ENCODE measurements at regions not wholly inside any gene's neighbourhood (a gene's known extent, or its start where the extent isn't known, plus 50 kb on each side); places are given as distances from the start of the nearest gene placed in this dataset.

DNA sequence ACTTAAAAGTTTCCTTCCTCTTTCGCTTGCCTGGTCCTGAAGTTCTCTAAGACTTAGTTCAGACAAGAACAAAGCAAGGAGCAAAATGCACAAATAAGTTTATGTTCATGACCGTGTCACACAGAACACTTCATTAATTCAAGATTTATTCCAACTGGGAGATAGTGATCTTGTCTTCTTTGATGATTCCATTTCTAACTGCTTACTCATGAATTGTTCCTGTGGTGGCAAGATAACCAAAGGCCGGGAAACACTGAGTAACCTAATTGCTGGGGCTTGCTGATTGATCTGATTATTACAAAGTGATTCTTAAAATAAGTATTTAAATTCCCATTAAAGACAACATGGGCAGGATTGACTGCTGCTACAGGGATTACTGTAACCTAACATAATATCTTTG, 1462.9 kb upstream of the RAG2 start:
- FAIRE-seq = no peak
- TF ChIP-seq POLR2AphosphoS5 (IDR thresholded peaks at IDR 0.05; ENCODE audit: low read depth, low read length) = no peak
- no peak for TF ChIP-seq TAF1 (IDR thresholded peaks at IDR 0.05; ENCODE audit: borderline replicate concordance, low read depth, low read length)
- no peak for TF ChIP-seq POLR2A (IDR thresholded peaks at IDR 0.05; ENCODE audit: low read depth, low read length)
- no peak for DNase-seq (ENCODE audit: insufficient read length)

DNA sequence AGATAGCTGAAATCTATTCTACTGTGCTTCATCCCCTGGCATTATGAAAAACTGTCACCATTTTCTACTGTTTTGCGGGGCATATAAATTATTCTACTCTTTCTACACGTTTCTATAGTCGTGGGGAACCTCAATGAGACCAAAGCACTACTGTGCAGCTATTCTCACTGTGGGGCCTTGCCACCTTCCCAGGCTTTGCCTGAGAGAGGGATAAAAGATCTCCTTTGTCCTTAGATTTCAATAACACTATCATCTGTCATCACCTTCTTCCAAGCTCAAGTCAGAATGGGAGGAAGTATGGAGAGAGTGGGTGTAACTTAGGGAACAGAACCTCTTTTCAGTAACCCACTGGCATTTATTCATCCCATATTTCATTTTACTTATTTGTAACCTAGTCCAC, 1462.1 kb upstream of the RAG2 start:
- no peak for FAIRE-seq
- DNase-seq (ENCODE audit: insufficient read length) = no peak
- TF ChIP-seq POLR2A (IDR thresholded peaks at IDR 0.05; ENCODE audit: low read depth, low read length) (no peak), POLR2AphosphoS5 (IDR thresholded peaks at IDR 0.05; ENCODE audit: low read depth, low read length) (no peak), TAF1 (IDR thresholded peaks at IDR 0.05; ENCODE audit: borderline replicate concordance, low read depth, low read length) (no peak)

DNA sequence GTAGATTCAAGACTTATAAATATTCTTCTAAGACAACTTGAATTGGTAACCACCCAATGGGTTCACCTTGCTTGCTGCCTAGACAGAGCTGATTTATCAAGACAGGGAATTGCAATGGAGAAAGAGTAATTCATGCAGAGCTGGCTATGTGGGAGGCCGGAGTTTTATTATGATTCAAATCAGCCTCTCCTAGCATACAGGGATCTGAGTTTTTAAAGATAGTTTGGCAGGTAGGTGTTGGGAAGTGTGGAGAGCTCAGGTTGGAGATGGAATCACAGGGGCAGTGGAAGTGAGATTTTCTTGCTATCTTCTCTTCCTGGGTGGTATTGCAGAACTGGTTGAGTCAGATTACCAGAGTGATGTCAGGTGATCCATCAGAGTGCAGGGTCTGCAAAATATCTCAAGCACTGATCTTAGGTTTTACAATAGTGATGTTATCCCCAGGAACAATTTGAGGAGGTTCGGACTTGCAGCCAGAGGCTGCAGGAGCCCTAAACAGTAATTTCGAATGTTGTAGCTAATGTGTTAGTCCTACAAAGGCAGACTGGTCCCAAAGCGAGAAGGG, 1448.6 kb upstream of the RAG2 start:
- DNase-seq (ENCODE audit: insufficient read length) = no peak
- no peak for TF ChIP-seq POLR2AphosphoS5 (IDR thresholded peaks at IDR 0.05; ENCODE audit: low read depth, low read length)
- TF ChIP-seq TAF1 (IDR thresholded peaks at IDR 0.05; ENCODE audit: borderline replicate concordance, low read depth, low read length) = no peak
- no peak for FAIRE-seq

DNA sequence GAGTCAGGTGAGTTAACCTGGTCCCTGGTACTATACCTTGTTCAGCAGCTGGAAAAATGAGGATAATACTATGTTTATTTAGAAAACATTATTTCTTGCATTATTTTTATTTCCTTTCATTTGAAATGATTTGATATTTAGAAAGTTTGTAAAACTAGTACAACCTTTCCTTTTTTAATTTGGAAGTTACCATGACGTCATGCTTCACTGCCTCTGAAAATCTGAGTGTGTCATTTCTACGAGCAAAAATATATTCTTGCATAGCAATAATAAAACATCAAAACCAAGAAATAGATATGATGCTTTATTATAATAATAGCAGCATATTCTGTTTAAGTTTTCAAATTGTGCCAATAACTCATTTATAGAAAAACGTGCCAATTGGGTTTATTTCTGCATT, 1445.0 kb upstream of the RAG2 start:
- TF ChIP-seq POLR2A (IDR thresholded peaks at IDR 0.05; ENCODE audit: low read depth, low read length) (no peak), POLR2AphosphoS5 (IDR thresholded peaks at IDR 0.05; ENCODE audit: low read depth, low read length) (no peak), TAF1 (IDR thresholded peaks at IDR 0.05; ENCODE audit: borderline replicate concordance, low read depth, low read length) (no peak)
- no peak for FAIRE-seq
- no peak for DNase-seq (ENCODE audit: insufficient read length)

DNA sequence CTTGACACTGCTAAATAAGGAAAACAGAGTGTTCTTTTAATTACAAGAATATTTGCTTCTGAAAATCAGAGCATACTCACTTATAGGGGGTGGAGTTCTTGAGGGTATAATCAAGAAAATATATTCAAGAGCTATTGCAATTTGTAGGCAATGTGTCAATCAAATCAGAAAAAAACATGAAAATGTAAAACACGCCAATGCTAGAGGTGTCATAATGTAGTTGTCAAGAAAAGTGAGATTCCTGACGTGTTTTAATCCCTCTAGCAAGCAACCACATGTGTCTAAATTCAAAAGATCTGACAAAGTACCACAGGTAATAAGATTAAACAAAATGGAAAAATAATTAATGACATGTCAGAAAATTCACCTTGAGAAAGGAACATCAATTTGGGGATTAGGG, 1440.7 kb upstream of the RAG2 start:
- TF ChIP-seq POLR2AphosphoS5 (IDR thresholded peaks at IDR 0.05; ENCODE audit: low read depth, low read length) (no peak), TAF1 (IDR thresholded peaks at IDR 0.05; ENCODE audit: borderline replicate concordance, low read depth, low read length) (no peak), POLR2A (IDR thresholded peaks at IDR 0.05; ENCODE audit: low read depth, low read length) (no peak)
- DNase-seq (ENCODE audit: insufficient read length) (no peak), FAIRE-seq (no peak)

DNA sequence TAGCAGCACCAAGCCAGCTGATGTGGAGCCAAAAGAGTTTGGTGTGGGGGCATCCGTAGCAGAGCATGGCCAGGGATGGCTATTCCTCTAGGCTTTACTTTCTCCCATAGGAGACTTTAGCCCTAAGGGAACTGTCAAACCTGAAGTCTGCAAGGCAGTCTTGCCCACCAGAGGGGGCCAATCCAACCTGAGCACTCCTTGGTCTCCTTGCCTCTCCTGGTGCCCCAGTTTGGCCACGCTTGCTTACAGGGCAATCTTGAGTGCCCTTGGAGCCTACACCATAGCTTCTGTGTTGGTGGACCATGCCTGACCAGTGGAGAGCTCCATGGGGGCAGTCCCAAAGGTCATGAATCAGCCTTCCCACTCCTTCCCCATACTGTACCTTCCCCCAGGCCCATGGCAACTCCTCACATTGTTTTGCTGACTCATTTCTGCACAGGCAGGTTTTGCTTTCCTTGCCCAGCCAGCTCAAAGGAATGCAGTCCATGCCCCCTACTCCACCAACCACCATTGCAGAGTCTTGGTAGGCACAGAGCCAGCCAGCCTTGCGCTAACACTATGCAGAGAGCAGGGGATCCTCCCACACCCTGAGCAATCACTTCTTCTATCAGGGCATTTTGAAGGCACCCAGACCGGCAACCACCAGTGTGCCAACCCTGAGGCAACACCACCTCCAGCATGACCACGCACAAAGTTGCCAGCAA, 1421.2 kb upstream of the RAG2 start:
- FAIRE-seq = no peak
- DNase-seq (ENCODE audit: insufficient read length) = no peak
- TF ChIP-seq POLR2A (IDR thresholded peaks at IDR 0.05; ENCODE audit: low read depth, low read length) (no peak), TAF1 (IDR thresholded peaks at IDR 0.05; ENCODE audit: borderline replicate concordance, low read depth, low read length) (no peak), POLR2AphosphoS5 (IDR thresholded peaks at IDR 0.05; ENCODE audit: low read depth, low read length) (no peak)

DNA sequence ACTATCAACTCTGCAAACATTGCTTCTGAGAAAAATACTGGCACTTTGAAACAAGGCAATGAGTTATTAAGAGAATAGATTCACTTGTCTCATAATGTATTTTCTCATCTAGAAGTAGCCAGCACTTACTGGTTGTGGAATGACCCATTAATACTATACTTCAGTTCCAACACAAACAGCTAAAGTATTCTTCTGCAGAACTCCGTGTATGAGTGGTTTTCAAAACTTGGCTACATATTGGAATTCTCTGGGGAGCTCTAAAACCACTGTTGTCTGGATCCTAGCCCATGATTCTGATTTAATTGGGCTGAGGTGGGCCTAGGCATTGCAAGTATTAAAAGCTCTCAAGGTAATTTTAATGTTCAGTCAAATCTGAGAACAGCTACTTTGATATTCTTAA, 1416.4 kb upstream of the RAG2 start:
- no peak for TF ChIP-seq POLR2A (IDR thresholded peaks at IDR 0.05; ENCODE audit: low read depth, low read length)
- no peak for TF ChIP-seq POLR2AphosphoS5 (IDR thresholded peaks at IDR 0.05; ENCODE audit: low read depth, low read length)
- TF ChIP-seq TAF1 (IDR thresholded peaks at IDR 0.05; ENCODE audit: borderline replicate concordance, low read depth, low read length) = no peak
- FAIRE-seq (no peak), DNase-seq (ENCODE audit: insufficient read length) (no peak)

DNA sequence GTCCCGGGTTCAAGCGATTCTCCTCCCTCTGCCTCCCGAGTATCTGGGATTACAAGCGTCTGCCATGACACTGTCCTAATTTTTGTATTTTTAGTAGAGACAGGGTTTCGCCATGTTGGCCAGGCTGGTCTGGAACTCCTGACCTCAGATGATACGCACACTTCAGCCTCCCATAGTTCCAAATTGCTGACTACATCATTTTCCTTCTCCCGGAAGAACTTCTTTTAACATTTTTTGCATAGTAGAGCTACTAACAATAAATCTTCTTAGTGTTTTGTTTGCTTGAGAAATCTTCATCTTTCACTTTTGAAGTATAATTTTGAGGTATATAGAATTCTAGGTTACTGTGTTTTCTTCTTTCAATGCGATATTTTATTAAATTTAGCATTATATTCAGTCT, 1415.1 kb upstream of the RAG2 start:
- FAIRE-seq (no peak), DNase-seq (ENCODE audit: insufficient read length) (no peak)
- TF ChIP-seq POLR2A (IDR thresholded peaks at IDR 0.05; ENCODE audit: low read depth, low read length) (no peak), TAF1 (IDR thresholded peaks at IDR 0.05; ENCODE audit: borderline replicate concordance, low read depth, low read length) (no peak)

DNA sequence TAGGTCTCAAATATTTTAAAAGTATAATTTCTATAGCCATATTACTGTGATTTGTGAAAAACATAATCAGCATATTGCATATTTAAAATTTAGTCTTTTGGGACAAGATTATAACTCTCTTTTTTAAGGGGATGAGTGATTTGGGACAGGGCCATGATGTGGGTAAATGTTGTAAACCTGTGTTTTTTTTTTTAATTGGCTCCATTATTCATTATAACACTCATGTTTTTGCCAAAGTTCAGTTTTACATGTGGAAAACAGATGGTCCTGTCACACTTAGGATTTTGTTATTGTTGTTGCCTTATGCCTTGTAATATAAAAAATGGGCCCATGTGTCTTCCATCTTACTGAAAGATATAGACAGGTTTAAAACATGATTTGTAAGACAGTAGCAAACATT, 1413.5 kb upstream of the RAG2 start:
- FAIRE-seq (no peak), DNase-seq (ENCODE audit: insufficient read length) (no peak)
- TF ChIP-seq POLR2AphosphoS5 (IDR thresholded peaks at IDR 0.05; ENCODE audit: low read depth, low read length) (no peak), POLR2A (IDR thresholded peaks at IDR 0.05; ENCODE audit: low read depth, low read length) (no peak)

DNA sequence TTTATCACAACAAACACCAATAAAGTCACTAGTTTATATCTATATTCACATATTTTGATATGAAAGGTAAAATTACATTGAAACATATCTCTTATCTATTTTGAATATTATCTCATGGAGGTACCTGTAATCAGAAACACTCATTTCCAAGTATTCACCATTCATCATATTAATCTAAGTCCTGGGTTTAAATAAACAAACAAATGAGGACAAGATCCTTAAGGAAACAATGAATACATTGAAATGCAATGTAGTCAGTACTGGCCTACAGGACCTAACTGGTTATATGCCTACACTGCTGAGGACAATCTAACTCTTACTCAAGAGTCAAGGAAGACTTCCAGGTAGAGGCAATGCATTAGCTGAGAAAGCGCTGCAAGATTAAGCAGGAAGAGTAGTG, 1411.9 kb upstream of the RAG2 start:
- TF ChIP-seq POLR2AphosphoS5 (IDR thresholded peaks at IDR 0.05; ENCODE audit: low read depth, low read length) (no peak), TAF1 (IDR thresholded peaks at IDR 0.05; ENCODE audit: borderline replicate concordance, low read depth, low read length) (no peak), POLR2A (IDR thresholded peaks at IDR 0.05; ENCODE audit: low read depth, low read length) (no peak)
- FAIRE-seq (no peak), DNase-seq (ENCODE audit: insufficient read length) (no peak)

DNA sequence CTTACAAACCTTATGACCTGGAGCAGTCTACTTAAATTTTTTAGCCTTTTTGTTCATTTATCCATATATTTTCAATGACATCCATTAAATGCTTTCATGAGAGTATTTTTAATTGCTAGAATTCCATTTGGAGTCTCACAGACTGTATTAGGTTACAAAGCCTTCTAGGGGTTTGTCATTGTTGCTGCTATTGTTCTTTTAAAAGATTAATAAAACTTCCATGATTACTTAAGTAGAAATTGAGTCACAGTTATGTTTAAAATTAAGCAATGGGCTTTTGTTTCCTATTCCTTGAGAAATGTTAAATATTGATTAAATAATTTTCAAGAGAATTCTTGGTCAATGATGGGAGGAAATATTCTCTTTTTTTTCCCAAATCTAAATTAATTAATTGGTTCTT, 1408.4 kb upstream of the RAG2 start:
- TF ChIP-seq POLR2A (IDR thresholded peaks at IDR 0.05; ENCODE audit: low read depth, low read length) (no peak), TAF1 (IDR thresholded peaks at IDR 0.05; ENCODE audit: borderline replicate concordance, low read depth, low read length) (no peak), POLR2AphosphoS5 (IDR thresholded peaks at IDR 0.05; ENCODE audit: low read depth, low read length) (no peak)
- DNase-seq (ENCODE audit: insufficient read length) = no peak

DNA sequence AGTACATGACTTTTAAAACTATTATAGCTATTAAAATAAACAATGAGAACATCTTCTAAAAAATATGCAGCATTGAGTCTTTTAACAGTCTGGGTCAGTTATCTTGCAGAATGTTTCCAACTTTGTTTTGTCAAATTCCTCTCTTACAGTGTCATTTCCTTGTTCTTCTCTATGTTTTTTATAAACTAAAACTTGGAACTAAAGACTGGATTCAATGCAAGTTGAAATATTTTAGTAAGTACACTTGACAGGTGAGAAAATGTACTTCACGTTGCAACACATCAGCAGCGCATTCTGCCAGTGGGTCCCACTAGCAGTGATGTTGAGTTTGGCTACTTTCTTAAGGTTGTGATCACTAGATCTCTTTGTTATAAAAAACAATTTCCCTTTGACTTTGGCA, 1407.6 kb upstream of the RAG2 start:
- DNase-seq (ENCODE audit: insufficient read length) (no peak), FAIRE-seq (no peak)
- no peak for TF ChIP-seq TAF1 (IDR thresholded peaks at IDR 0.05; ENCODE audit: borderline replicate concordance, low read depth, low read length)
- TF ChIP-seq POLR2AphosphoS5 (IDR thresholded peaks at IDR 0.05; ENCODE audit: low read depth, low read length) = no peak
- no peak for TF ChIP-seq POLR2A (IDR thresholded peaks at IDR 0.05; ENCODE audit: low read depth, low read length)

More for the DNA sequence above, 1408.4 kb upstream of the RAG2 start:
- no peak for FAIRE-seq
